H54 (cell line): ENCODE measurements at regions not wholly inside any gene's neighbourhood (a gene's known extent, or its start where the extent isn't known, plus 50 kb on each side); places are given as distances from the start of the nearest gene placed in this dataset.

ENCODE experiments used
- DNase-seq: peaks from one replicate; pipeline ENCODE4 v3.0.0; 2011; ENCODE audit warnings: low spot score, mixed read lengths; ENCODE audit not compliant: insufficient read length
- FAIRE-seq: peaks from 3 replicates; lab custom pipeline; 2011; peaks lifted over from hg19 to GRCh38; lab: Jason Lieb, UNC
- POLR2A ChIP-seq: IDR thresholded peaks from 2 replicates; pipeline ENCODE4 v1.6.1; 2011; ENCODE audit warnings: low read depth, mild to moderate bottlenecking, low read length

DNA sequence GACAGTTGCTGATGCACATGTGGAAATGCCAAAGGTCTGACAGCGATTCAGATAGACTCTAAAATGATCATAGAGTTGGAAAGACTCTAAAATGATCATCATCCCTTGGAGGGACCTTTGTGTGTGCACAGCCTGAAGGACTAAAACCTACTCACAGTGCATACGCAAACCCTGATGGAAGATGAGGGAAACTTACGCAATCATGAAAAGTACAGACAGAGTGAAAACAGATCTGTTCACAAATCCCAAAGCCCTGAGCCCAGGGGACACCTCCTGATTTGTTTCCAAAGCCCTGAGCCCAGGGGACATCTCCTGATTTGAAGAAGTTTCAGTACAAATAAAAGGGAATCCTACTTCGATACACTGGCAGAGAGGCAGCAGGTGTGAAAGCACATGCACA lies 79.3 kb upstream of the PROX1 start:
- no peak for TF ChIP-seq POLR2A
- no peak for FAIRE-seq
- no peak for DNase-seq

GRCh38 chr1:213914392-213914791 lies 73.4 kb upstream of the PROX1 start:
- TF ChIP-seq POLR2A: no peak
- no peak for FAIRE-seq
- no peak for DNase-seq

GRCh38 chr1:213921311-213921710 lies 66.5 kb upstream of the PROX1 start:
- no peak for FAIRE-seq
- DNase-seq: no peak
- no peak for TF ChIP-seq POLR2A

DNA sequence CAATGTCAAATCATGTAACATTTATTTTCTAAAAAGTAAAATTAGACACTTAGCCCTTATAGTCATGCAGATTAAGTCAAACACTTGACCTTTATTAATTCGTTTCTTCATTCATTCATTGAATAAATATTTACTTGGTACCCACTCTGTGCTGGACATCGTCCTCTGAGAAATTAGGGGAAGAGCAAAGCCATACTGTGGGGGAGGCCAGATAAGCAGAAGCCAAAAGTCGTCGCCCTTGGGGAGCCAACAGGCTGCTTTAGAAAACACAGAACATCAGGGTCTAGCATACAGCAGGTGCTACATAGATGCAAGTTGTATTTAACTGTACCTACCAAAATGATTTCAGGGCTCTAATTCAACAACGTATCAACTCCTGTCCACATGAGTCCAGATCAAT lies 66.1 kb upstream of the PROX1 start:
- DNase-seq (no peak), FAIRE-seq (no peak)
- no peak for TF ChIP-seq POLR2A

DNA sequence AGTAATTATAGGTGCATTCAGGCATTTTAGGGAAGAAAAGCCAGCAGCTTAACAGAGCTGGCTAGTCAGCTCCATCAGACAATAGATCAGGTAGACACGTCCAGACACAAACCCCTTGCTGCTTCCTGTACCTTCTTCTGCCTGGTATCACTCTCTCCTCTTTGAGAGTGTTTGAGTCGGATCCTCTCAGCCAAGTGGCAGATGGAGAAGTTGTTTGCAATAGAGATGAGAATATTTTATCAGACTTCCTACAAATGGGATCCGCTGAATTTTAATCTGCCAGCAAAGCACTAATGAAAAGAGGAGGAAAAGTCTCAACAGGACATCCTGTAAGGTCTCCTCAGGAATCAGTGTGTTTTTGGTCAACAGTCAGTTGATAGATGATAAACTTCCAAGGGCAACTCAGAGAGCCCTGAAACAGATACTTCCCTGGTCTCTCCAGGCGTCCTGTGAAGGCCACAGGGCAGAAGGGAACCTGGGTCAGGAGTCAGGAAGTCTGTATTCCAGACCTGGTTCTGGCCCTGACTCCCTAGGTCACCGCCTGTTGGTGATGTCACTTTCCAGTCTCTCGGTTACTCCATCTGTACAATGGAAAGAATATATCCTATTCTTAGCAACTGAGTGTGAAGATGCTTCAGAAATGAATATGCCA lies 62.1 kb upstream of the PROX1 start:
- FAIRE-seq (no peak), DNase-seq (no peak)
- TF ChIP-seq POLR2A: no peak

DNA sequence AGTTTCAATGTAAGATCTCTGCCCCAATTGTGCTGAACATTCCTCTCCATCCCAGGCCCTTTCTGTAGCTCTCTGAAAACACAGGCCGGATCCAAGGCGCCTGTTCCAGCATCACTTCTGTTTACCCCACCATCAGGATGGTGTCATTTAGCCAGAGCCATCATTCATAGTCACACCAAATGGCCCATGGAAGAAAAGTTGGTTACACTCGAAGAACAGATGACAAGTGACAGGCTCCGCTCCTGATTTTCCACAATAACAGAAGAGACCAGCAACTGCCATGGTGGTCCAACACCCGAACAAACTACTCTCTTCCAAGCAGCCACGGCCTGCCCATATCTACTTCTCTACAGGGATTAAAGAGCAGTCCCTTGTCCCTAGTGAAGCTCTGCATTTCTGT lies 59.9 kb upstream of the PROX1 start:
- FAIRE-seq (no peak), DNase-seq (no peak)
- TF ChIP-seq POLR2A: no peak

- no peak for FAIRE-seq
- DNase-seq: no peak
- no peak for TF ChIP-seq POLR2A
These were observed 58.4 kb upstream of the PROX1 start for GRCh38 chr1:213929398-213929797.

DNA sequence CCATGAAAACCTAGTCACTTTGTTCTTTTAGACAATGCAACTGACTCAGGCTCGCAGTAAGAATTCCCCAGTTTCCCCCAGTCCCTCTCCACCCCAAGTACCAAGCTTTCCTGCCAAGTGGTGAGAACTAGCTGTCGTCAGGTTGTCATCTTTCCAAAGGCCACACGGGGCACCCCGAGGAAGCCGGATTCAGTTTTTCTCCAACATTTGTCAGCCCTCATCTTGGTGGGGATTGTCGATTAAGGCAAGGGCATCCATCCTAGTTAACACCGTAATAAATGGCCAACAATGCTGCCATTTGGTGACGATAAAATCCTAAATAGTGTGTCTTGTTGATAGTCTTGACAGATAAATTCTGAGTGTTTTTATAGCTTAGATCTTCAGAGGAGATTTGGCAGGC lies 55.9 kb upstream of the PROX1 start:
- no peak for TF ChIP-seq POLR2A
- no peak for FAIRE-seq
- DNase-seq: no peak

GRCh38 chr1:213933336-213933735 lies 54.4 kb upstream of the PROX1 start:
- no peak for TF ChIP-seq POLR2A
- FAIRE-seq: no peak
- DNase-seq: no peak

- DNase-seq (no peak), FAIRE-seq (no peak)
- TF ChIP-seq POLR2A: no peak
These were observed 53.1 kb upstream of the PROX1 start for GRCh38 chr1:213934649-213935048.

DNA sequence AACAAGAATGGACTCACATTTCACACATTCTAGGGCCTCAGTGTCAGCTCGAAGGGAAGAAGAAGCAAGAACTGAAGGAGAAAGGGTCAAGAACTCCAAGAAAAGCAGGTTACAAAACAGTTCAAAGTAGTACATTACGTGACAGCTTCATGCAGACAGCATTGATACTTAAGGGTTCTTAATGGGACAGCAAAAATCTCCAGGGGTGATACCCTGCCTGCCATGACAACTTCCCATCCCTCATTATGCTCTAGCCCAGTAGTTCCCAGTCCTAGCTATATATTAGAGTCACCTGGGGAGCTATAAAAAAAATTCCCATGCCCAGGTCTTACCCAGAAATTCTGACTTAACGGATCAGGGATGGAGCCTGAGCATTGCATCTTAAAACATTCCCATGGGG lies 51.2 kb upstream of the PROX1 start:
- FAIRE-seq (no peak), DNase-seq (no peak)
- no peak for TF ChIP-seq POLR2A
